ENCODE measurements at regions not wholly inside any gene's neighbourhood (a gene's known extent, or its start where the extent isn't known, plus 50 kb on each side); places are given as distances from the start of the nearest gene placed in this dataset.

GRCh38 chr12:115660211-115660805 lies 617.2 kb downstream of the MED13L start:
- no peak for TF ChIP-seq SP2 (IDR thresholded peaks at IDR 0.05; ENCODE audit: extremely low read depth, low read depth, low read length, poor library complexity, severe bottlenecking)
- TF ChIP-seq TCF7 (IDR thresholded peaks at IDR 0.05; ENCODE audit: borderline replicate concordance), result no peak
- TF ChIP-seq ZNF263 (CRISPR knock-in tag; IDR thresholded peaks at IDR 0.05; ENCODE audit: borderline replicate concordance), result no peak
- TF ChIP-seq CBFB (CRISPR knock-in tag; IDR thresholded peaks at IDR 0.05), result no peak
- no peak for TF ChIP-seq KDM1A (IDR thresholded peaks at IDR 0.05)
- no peak for TF ChIP-seq POLR2A (conservative IDR thresholded peaks at IDR 0.05)
- TF ChIP-seq, protein P1, sequence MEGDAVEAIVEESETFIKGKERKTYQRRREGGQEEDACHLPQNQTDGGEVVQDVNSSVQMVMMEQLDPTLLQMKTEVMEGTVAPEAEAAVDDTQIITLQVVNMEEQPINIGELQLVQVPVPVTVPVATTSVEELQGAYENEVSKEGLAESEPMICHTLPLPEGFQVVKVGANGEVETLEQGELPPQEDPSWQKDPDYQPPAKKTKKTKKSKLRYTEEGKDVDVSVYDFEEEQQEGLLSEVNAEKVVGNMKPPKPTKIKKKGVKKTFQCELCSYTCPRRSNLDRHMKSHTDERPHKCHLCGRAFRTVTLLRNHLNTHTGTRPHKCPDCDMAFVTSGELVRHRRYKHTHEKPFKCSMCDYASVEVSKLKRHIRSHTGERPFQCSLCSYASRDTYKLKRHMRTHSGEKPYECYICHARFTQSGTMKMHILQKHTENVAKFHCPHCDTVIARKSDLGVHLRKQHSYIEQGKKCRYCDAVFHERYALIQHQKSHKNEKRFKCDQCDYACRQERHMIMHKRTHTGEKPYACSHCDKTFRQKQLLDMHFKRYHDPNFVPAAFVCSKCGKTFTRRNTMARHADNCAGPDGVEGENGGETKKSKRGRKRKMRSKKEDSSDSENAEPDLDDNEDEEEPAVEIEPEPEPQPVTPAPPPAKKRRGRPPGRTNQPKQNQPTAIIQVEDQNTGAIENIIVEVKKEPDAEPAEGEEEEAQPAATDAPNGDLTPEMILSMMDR (IDR thresholded peaks at IDR 0.05 in 2 of 3, conservative IDR thresholded peaks at IDR 0.05 in 1 of 3; ENCODE audit: insufficient read depth in 2 of 3, low read depth in 1 of 3, low read length in 3 of 3), result no peak
- TF ChIP-seq ZNF23 (CRISPR knock-in tag; IDR thresholded peaks at IDR 0.05), result no peak

All from K562 (cell line).